RCC 7860 (cell line): ENCODE measurements at regions not wholly inside any gene's neighbourhood (a gene's known extent, or its start where the extent isn't known, plus 50 kb on each side); places are given as distances from the start of the nearest gene placed in this dataset.
A peak's percentile ranks its signal among the peaks of the same experiment; 100 is the strongest.

Experiments used
- DNase-seq: peaks from one replicate; pipeline ENCODE4 v3.0.0-alpha.2; 2015; ENCODE audit warnings: low spot score
- FAIRE-seq: peaks from 2 replicates; lab custom pipeline; 2012; peaks lifted over from hg19 to GRCh38; lab: Jason Lieb, UNC

GRCh38 chr12:84607170-84607819 is 305.3 kb downstream of the SLC6A15 start:
- no peak for FAIRE-seq
- DNase-seq, result no peak

GRCh38 chr12:84605983-84606382 is 306.6 kb downstream of the SLC6A15 start:
- DNase-seq (no peak), FAIRE-seq (no peak)

- DNase-seq, result no peak
- no peak for FAIRE-seq
Observed at GRCh38 chr12:84604551-84604950, 308.0 kb downstream of the SLC6A15 start.

GRCh38 chr12:84603484-84604248 is 308.9 kb downstream of the SLC6A15 start:
- no peak for DNase-seq
- FAIRE-seq, result no peak

- FAIRE-seq (no peak), DNase-seq (no peak)
Observed at GRCh38 chr12:84601483-84601882, 311.1 kb downstream of the SLC6A15 start.

- DNase-seq (peak; percentile 27), FAIRE-seq (no peak)
Observed at GRCh38 chr12:84599539-84599938, 313.1 kb downstream of the SLC6A15 start.

- no peak for FAIRE-seq
Observed at GRCh38 chr12:84596266-84596665, 316.3 kb downstream of the SLC6A15 start.

GRCh38 chr12:84594157-84594556 is 318.4 kb downstream of the SLC6A15 start:
- DNase-seq, result no peak
- FAIRE-seq, result no peak

More at GRCh38 chr12:84596266-84596665, 316.3 kb downstream of the SLC6A15 start:
- no peak for DNase-seq

GRCh38 chr12:84585776-84586395 is 326.7 kb downstream of the SLC6A15 start:
- FAIRE-seq, result no peak

GRCh38 chr12:84572196-84572595 is 340.4 kb downstream of the SLC6A15 start:
- no peak for DNase-seq
- FAIRE-seq, result no peak

More at GRCh38 chr12:84585776-84586395, 326.7 kb downstream of the SLC6A15 start:
- no peak for DNase-seq

- FAIRE-seq, result no peak
- no peak for DNase-seq
Observed at GRCh38 chr12:84562331-84562730, 350.3 kb downstream of the SLC6A15 start.

GRCh38 chr12:84561351-84561750 is 351.2 kb downstream of the SLC6A15 start:
- FAIRE-seq, result no peak
- DNase-seq, result no peak

GRCh38 chr12:84554199-84554723 is 358.3 kb downstream of the SLC6A15 start:
- DNase-seq (no peak), FAIRE-seq (no peak)

GRCh38 chr12:84553331-84554117 is 359.1 kb downstream of the SLC6A15 start:
- DNase-seq (no peak), FAIRE-seq (no peak)

GRCh38 chr12:84551373-84551772 is 361.2 kb downstream of the SLC6A15 start:
- DNase-seq (no peak), FAIRE-seq (no peak)

- DNase-seq, result no peak
- FAIRE-seq, result no peak
Observed at GRCh38 chr12:84550518-84550917, 362.1 kb downstream of the SLC6A15 start.

GRCh38 chr12:84542289-84542688 is 370.3 kb downstream of the SLC6A15 start:
- FAIRE-seq (no peak), DNase-seq (no peak)

GRCh38 chr12:84537666-84538065 is 374.9 kb downstream of the SLC6A15 start:
- DNase-seq (no peak), FAIRE-seq (no peak)

- FAIRE-seq (no peak), DNase-seq (no peak)
Observed at GRCh38 chr12:84512751-84513150, 399.8 kb downstream of the SLC6A15 start.

- no peak for DNase-seq
- FAIRE-seq, result no peak
Observed at GRCh38 chr12:84508851-84509260, 403.7 kb downstream of the SLC6A15 start.
